ENCODE measurements at regions not wholly inside any gene's neighbourhood (a gene's known extent, or its start where the extent isn't known, plus 50 kb on each side); places are given as distances from the start of the nearest gene placed in this dataset.

DNA sequence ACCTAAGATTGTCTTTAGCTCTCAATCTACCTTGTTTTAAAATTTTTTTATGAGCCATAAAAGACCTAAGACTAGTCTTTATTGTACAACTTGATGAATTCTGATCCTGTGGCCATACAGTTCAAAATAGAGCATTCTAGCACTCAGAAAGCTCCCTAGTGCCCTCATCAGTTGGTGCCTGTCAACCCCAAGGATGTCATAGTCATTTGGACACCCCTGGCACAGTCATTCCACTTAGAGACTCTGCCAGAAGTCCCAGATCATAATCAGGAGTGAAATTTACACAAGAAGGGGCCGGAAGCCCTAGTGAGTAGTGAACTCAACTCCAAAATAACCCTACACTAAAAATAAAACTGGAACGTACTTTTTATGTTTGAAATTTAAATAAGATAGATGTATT, 80.0 kb upstream of the INSIG1 start:
- no peak for DNase-seq

DNA sequence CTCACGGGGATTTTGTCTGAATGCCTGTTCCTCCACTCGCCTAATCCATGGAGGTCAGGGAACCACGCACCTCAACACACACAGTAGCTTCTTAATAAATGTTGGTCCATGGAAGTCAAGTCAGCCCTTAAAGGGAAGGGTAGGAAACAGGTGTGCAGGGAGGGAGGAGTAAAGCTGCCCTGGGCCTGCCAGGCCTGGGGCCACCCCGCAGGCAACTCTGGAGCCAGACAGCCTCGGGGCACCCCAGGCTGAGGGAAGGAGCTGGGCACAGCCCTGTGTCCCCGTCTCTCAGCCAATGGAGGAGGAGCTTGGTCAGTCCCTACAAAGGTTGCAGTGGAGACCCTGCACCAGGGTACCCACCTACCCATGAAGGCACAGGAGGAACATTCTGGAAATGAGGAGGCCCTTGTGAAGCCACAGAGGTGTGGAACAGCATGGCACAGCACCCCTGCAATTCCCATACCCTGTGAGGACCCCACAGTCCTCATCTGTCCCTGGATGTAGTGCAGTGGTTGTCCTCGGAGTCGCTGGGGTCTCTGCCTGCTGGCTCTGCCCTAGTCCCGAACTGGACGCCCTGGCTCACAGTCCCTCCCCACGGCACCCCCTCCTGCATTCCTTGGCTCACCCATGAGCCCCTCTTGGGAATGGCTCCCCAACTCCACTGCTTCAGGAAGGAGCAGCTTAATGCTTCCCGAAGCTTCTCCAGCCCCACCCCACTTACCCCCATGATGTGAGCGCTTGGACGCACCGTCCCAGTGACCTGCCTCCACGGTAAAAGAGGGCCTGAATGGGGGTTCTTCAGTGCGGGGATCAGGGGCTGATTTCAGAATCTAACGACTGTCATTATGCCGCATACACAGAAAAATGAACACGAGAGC, 79.2 kb upstream of the INSIG1 start:
- no peak for DNase-seq

DNA sequence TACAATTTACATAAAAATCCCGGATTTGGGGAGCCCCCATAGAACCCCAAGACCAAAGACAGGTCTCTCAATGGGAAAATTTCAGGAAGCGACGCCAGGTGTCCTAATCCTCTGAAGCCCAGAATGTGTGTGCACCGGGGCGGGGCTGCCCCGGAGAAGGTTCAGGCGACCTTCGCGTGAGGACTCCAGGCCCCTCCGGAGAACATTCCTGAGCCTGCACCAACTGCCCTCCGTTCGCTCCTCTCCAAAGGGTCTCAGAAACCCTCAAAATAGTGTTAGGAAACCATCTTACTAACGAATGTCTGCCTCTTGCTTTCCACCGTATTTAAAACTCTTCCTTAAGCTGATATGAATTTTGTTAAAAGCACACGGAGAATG, 78.5 kb upstream of the INSIG1 start:
- no peak for DNase-seq

DNA sequence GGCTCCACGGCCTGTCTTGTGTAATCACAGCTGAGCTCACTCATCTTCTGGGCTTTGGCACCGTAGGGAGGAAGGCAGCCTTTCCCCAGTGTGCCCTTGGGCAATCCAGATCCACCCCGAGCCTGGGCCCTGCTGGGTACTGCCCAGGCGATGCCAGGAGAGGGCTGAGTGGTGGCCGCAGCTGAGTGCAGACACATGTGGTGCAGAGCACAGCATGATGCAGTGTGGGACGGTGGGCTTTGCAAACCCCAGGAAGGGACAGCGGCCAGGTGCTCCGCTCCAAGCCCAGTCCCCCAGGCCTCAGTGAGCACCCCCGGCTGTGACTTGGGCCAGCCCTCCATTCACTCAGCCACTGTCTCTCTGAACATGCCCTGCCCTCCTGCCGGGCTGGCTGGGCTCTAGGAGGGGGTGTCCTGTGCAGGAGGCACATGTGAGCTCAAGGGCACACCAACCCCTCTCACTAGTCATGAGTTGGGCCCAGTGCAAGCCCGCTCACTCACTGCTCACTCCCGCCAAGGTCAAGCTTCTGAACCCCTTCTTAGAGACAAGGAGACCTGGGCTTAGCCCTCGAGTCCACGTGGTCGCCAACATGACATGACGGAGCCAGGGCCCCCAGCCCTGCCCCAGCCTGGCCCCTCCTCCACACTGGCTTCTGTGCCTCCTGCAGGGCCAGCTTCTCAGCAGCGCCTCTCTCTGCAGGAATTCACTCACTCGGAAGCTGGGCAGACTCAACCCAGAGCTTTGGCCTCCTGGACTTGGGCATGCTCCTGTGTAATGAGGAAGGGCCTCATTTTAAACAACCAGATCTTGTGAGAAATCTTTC, 77.5 kb upstream of the INSIG1 start:
- no peak for DNase-seq

DNA sequence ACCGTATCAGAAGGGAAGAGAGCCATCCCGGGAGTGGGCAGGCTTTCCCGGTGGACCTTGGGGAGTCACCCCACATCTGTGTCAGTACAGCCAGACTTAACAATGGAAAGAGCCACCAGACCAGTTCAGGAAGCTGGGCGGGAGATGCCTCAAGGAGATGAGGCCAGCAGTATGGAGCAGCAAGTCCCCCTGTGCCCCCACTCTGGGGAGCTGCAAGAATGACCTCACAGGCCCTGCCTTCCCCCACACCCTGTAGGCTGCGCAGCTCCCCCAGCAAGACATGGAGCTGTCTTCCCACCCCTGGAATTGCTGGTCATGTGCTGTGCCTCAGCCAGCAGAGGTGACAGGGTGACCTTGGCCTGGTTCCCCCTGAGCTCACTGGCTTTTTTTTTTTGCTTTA, 76.8 kb upstream of the INSIG1 start:
- no peak for DNase-seq

DNA sequence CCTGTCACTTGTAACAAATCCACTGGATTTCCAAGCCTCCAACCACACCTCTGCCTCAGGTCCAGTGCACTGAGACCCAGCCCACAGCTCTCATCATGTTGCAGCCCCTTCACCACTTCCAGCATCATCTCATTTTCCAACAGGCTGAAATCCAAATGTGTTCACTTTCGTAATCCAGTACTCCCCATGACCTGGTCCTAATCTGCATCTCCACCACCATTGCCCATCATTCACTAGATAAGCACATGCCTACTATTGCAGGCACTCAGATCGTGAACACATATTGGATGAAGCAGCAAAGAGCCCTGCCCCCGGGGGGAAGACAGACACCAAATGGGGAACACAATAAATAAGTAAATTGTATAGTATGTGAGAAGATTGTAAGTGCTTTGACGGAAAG, 76.1 kb upstream of the INSIG1 start:
- DNase-seq, result no peak

DNA sequence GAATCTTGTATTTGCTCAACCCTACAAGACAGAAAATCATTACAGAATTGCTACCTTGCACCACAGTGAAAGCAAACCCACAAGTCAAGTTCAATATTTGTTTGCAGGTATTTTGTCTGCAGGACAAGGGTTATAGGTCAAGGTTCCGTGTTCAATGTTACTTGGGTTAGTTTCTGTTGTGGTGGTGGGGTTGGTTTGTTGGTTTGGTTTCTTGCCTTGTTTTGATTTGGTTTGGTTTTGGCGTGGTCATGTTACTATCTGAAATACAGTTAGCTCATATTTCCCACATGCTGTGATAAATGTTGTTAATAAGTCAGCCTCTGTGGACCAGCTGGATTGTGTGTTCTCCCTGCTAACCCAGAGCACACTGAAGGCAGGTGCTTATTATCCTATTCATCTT, 75.6 kb upstream of the INSIG1 start:
- no peak for DNase-seq

DNA sequence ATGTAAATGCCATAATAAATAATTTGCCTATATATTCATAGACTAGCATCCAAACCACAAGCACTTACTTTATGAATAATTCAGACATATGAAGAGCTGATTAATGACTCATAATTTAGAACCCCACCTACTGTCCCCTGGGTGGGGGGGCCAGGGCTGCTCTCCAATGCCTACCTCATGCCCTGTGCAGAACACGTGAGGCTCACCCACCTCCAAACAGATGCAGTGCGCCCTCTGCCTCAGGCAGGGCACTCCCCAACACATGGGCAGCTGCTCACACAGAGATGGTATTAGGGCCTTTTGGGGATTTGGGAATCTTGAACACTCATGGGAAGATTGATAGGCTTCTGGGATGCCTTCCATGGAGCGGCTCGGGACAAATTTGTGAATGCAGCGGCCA, 75.1 kb upstream of the INSIG1 start:
- DNase-seq, result no peak

DNA sequence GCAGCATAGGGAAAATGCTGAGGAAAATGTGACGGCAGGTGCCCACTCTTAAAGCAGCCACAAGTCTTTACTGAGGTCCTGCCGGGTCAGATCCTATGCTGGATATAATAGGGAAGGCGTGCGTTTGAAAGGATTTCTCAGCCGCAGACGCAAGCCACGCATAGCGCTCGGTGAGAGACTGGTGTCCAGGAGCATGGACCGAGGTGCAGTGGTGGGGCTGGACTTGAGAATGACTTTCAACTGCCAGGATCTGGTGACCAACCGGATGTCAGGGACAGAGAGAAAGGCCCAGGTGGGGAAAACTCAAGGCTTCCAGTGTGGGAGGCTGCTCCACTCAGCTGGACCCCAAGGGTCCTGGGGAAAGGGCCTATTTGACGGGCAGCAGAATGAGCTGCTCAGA, 74.7 kb upstream of the INSIG1 start:
- no peak for DNase-seq

DNA sequence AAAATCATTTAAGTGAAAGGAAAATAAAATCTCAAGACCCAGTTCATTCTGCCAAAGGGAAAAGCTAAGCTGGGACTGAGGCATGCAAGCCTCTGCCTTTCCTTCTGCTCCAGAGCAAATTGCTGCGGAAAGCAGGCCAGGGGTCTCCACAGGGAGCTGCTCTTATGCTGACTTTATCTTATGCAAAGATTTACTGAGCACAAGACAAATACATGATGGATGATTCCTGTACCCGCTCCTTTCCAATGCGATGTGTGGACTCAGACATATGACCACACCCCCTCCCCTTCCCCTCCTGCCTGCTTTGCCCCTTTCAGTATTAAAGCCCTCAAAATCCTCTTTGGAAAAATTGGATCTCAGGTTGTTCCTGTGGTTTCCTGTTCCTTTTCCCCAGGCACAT, 74.2 kb upstream of the INSIG1 start:
- DNase-seq, result no peak

DNA sequence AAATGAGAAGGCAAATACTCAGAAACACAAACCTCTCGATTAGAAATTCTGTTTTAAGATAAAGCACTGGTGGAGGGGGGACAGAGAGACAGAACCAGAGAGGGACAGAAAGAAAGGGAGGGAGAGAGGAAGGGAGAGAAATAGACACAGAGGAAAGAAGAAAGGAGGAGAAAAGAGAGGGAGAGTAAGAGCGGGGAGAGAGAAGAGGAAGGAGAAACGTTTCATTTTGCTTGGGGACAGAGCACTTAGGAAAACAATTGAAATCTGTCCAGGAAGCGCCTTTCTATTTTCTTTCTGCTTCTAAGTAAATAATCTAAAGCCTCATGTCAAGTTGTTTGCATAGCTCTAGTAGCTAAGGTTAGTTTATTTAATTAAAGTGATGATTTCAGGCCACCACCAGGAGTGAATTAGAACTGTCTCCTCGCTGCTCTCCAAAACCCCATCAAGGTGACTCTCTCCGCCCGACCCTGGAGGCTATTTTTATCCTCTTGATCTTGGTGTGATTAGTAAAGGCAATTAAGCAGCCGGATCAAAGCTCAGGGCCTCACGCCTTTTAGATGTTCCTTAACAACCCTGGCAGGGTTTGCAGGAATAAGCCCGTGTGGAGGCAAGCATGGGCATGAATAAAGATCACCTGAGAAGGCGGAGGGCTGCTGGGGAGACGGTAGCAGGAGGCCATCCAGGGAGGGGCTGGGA, 73.4 kb upstream of the INSIG1 start:
- no peak for DNase-seq

DNA sequence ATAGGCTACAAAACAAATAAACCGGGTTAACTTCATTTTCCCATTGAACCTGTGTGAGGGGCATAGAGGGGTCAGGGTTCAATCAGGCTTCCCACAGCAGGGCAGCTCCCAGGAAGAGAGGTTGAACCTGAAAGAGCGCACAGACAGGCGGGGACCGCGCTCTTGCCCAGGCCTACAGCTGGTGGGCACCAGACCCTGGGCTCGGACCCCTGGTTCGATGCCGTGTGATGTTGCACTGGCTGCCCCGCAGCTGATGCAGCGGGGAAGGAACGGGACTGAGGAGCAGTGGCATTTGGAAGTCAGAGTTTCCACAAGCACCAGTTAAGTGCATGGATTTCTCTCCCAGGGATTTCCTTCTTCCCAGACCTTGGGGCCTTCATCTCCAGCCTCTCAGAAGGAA, 72.6 kb upstream of the INSIG1 start:
- no peak for DNase-seq

DNA sequence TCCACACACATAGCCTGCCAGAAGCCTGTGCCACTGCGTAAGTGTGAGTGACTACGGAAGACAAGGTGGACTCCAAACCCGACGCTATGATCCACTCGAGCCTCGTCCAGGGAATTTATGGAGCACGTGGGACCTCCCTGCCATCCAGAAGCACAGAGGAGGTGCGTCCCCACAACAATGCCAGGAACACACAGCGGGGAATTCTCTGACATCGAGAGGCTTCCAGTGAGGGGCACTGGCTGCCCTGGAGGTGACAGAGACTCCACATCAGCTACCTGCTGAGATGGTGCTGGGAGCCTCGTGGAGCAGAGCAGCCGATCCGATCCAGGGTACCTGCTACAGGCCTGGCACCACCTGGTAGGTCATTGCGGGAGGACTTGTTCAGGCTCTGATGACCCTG, 72.2 kb upstream of the INSIG1 start:
- no peak for DNase-seq

DNA sequence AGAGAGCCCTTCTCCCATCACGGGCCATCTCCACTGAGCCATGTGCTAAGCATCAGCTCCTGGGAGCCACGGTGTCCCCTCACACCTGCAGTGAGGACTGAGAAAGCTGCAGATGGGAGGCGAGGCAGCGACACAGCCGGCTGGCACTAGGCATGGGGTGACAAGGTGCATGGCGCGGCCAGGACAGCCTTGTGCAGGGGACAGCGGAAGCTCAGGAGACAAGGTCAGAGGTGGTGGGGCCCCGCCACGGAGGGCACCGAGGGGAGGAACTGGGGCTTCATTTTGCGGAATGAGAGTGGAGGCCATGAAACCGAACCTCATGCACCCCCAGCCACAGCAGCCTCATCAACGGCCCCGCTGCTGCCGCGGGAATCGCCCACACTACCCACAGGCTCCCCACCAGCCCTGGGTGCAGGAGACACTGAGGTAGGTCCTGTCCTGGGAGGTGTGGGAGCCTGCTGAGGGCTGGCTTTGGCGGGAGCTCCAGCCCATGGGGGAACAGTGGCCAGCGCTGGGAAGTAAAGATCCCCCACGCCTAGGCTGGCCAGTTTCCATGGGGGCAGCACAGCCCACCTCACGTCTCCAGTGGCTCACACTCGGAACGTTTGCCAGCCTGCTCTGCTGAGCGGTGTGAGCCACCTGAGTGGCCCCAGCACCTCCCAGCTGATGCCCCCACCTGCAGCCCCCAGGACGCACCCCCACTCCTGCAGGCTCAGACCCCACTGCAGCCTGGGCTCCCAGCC, 71.2 kb upstream of the INSIG1 start:
- DNase-seq, result no peak

DNA sequence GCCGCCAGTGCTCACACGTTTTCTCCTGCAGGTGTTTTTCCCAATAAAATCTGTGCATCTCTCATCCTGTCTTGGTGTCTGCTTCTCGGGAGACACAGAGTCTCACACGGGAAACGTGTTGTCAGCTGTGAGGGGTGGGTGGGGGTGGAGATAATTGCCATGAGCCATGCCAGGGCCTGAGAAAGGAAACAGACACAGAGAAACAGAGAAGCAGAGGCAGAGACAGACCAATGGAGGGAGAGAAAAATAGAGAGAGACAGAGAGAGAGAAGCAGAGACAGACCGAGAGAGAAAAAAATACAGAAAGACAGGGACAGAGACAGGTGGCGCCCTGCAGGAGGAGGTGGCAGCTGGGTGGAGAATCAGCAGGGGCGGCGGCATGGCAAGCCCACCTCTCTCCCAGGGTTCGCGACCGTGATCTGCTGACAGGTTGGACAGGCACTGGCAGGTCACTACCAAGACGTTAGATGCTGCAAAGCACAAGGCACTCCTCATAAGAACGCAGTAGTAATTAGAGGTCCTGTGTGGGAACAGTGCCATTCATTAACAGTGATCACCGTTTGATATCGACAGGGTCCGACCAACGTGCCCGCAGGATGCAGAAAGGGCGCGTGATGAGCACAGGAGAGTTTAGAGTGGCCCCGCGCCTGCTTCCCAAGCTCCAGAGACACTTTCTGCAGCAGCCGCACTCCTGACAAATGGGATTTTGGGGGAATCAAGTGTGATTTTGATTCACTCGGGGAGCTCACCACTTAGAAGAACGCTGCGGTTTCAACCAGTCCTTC, 70.5 kb upstream of the INSIG1 start:
- no peak for DNase-seq

DNA sequence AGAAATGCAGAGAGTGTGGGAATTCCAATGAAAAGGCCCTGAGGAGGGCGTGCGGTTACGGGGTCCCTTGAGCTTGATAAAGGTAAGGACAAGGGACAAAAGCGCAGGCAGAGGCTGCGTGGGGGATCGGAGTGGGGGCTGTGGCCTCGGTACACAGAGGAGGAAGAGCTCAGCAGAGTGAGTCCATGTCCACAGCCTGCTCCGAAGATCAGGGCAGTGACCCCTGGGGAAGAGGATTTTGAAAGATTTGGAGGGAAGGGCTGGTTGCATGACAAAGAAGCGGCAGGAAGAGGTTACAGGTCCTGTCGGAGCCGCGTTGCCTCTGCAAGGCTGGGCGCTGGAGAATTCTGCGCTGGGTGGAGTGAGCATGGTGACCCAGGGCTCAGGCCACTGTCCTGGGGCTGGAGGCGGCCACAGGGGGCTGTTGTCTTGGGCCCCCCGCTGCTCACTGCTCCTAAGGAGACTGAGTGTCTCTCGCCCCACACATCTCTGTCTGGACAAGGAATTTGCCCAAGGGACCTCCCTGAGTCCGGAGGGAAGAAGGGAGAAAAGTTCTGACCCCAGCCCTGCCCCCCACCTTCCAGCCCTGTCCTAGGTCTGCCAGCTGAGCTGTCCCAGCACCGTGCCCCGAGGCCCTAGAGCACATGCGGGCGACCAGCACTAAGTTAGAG, 69.8 kb upstream of the INSIG1 start:
- no peak for DNase-seq

DNA sequence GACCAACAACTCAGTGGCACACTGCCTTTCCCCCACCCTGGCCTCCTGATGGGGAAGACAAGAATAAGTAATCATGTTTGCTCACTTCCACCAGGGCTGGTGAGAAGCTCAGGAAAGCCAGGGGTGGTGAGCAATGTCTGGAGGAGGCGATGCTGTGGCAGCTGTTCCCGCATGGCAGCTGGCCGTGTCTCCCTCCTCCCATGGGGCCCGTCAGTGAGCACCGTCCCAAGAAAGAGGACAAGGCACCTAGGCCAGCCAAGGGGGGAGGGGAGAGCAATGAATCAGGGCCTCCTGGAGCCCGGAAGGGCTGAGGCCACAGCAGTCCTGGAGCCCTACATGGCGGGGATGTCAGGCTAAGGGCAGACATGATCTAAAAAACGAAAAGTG, 69.2 kb upstream of the INSIG1 start:
- no peak for DNase-seq

DNA sequence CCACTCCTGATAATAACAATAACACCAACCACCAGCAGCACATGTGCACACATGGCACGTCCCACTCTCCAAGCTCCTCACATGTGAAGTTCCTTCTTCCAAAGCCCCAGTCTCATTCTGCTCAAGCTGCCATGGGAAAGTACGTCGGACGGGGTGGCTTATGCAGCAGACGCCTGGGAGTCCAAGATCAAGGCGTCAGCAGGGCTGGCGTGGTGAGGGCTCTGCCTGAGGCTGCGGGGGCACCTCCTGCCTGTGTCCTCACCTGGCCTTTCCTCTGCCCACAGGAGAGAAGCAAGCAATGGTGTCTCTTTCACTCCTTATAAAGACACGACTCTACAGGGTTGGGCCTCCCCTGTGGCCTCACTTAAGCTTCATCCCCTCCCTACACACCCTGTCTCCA, 68.8 kb upstream of the INSIG1 start:
- DNase-seq, result no peak

DNA sequence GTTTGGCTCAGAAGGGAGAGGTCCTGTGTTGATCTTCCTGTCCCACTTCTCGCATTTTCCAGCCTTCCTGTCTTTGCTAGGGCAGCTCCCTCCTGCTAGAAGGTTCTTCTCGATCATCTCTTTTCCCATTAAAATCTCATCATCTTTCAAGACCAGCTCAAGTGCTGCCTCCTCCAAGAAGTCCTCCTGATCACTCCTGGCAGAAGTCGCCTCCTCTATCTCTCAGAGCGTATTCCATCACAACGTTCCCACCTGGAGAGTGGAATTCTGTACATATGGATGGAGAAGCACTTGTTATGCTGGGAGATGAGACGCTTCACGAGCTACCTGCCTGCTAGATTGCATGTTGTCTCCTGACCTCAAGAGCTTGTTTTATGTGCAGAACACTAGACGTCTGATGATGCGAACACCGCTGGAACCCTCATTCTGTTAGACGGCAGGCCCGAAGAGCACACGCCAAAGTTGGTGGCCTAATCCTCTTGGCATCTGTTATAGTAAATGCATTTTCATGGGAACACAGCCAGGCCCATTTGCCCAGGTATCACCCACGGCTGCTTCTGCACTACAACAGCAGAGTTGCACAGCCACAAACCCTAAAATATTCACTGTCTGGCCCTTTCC, 68.0 kb upstream of the INSIG1 start:
- no peak for DNase-seq

DNA sequence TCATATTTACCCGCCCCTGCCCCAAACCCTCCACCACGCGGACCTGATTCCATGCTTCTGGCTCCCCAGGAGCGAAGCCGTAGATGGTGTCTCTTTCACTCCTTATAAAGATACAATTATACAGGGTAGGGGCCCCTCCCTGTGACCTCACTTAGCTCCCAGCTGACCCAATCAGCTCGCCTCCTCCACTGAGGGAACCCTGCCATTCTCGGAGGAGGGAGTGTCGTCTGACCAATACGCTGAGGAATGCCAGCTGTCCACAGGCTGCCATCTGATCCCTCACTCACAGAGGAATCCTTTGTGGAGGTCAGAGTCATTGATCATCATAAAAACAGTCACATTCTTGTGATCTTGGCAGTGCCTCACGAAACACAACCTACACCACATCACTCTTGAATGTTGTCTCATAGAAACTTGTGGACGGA, 67.5 kb upstream of the INSIG1 start:
- no peak for DNase-seq

DNA sequence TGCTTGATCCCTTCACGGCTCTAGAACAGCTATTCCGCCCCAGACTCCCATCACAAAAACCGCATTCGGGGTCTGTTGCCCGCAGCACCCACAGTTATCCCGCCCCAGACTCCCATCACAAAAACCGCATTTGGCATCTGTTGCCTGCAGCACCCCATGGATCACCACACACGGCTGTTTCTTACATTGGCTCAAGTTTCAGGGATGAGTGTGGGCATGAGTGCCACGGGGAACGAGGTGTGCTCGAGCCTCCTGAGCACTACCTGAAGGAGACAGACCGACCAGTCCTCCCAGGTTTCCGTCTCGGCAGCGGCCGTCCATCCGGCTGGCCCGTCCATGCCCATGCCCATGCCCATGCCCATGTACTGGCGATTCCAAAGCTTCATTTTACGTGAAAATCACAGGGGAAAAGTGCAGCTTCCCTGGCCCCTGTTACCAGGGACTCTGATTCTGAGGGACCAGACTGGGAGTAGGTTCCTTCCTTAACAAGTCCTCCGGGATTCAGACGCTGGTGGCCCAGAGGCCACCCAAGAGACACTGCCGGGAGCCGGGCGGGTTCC, 66.4 kb upstream of the INSIG1 start:
- DNase-seq, result no peak
